ENCODE measurements at regions not wholly inside any gene's neighbourhood (a gene's known extent, or its start where the extent isn't known, plus 50 kb on each side); places are given as distances from the start of the nearest gene placed in this dataset.

DNA sequence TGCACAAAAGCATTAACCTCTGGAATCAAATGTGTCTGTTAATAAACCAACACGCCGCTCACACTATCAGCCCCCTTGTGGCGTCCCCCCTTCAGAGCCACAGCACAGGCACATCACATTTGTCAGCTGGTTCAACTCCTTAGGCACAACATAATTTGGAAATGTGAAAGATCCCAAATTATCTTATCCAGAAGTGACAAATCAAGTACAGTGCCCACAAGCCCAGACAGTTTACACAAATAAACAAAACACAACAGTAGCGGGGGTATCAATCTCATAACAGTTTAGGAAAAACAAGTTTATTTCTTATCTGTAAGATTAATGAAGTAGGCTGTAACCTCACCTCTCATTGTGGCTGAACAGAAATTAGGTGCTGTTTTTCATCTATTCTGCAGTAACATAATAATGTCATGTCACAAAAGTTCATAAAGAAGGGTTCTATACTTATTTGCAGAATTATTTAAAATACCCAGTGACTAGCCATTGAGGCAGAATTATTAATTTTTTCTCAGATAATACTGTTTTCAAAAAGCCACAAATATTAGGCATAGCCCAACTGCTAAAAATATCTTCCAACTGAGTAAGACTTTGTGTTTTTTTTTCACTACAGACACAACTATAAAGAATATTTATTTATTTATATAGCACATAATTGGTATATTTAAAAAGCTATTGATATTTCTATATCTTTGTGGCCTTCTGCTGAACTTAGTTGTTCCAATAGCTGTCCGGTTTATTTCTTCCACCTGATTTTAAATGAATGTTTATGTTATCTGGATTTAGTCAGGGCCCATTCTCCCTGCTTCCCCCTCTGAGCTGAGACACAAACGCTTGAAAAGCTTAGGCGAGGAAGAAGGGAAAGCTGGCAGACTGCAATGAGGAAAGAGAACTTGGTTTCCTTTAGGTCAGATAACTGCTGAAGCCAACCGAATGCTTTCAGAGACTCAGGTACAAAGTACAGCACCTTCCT, 214.7 kb downstream of the QDPR start:
- no peak for DNase-seq

DNA sequence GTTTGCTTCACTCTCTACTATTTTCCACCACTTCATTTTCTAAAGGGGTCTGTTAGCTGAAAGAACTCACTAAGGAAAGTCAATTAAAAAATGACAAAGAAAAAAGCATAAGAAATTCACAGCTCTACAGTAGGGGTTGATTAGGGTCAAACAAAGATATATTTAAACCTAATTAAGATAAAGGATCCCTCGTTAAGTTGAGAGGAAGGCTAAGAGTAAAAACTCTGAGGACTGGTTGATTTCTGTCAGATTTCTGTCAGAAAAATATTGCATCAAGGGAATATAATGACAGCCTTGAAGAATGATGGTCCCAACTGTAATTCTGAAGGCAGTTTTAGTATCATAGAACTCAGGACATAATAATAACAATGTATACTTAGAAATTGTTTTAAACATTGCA, 218.0 kb downstream of the QDPR start:
- no peak for DNase-seq

DNA sequence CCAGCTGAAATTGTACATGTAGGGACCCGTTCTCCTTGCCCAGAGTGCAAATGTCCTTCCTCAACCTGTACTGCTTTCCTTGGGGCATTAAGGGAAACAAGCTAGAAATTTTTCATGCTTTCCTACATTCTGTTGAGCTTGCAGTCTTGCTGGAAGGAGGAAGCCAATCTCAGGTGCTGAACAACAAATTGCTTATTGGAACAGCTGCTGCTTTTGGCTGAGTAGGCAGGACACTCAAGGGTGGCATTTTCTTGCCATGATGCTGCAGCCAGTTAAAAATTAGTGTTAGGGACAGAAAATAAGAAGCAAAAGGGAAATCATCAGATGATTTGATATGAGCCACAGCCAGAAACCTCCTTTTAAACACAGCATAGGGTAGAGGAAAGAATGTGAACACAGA, 223.7 kb downstream of the QDPR start:
- no peak for DNase-seq

DNA sequence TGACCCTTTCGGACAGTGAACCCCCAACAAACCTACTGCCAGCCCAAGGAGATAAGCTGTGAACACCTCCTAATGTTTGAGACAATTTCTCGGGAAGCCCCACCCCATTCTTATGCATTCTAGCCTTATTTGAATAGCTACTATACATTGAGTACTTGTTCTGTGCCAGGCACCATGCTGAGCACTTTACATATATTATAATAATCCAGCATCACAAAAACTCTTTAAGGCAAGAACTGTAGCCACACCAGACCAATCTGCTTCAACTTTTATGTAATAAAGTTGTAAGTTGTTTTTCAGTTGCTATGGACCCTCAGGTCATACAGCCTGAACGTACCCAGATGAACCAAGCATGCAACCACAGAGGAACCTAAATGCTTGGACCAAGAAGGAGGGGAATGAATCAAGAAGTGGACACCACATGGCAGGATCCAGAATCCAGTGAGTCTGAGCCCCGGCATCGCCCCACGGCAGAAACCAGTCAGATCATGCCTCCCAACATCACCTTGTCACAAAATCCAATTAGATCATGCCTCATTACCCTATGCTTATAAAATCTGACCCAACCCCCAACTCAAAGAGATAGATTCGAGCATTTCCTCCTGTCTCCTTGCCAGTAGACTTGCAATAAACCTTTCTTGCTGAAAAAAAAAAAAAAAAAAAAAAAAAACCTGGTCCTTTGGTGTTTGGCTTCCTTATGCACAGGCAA, 225.0 kb downstream of the QDPR start:
- DNase-seq = no peak

DNA sequence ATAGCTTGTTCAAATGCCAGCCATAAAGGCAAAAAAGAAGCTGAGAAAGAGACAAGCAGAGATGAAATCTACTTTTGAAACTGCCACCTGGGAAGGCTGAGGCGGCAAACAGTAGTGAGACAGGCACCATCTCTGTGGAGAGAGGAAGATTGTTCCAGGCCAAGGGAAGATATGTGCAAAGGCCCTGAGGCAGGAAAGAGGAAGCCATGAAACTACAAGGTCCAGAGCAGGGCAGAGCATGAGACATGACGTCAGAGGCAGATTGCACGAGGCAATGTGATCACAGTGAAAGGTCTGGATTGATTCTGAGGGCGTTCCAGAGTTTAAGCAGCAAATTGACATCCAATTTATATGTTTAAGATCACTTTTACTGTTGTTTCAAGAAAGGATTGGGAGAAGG, 226.1 kb downstream of the QDPR start:
- no peak for DNase-seq

DNA sequence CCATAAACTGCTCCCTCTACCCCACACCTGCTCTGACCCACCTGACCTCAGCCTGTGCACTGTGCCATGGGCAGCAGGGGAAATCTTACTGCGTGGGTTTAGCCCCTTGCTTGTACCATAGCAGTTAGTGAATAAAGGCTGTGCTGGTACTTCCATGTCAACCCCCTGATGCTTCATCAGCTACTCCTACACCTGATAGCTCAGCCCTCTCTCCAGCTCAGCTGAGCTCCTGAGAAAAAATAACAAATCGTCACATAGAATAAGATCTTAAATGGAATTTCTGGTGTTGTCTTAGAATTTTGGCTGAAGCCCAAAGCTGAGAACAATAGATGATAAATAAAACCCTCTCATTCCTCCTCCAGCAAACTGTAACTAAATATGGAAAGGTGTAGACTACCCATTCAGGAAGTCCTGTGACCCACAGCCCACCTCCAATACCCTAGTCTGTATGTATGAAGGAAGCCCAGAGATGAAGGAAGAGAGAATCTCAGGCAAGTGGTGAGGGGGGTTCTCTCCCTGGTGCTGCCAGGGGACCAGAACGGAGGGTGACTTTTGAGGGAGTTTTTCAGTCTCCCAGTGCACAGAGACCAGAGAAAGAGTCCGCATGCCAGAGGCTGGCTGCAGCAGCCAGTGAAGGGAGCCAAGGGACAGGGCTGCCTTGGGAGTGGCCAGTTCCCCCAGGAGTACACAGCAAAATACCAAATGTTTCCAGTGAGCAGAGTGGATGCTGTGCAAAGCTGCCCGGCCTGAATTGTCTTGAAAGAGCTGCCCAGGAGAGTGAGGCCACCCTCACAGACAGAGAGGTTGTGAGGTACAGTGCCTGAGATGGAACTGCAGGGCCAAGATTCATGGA, 227.3 kb downstream of the QDPR start:
- peak in 8 of 58 donors; percentile 1 to 62 (median 18) for DNase-seq

DNA sequence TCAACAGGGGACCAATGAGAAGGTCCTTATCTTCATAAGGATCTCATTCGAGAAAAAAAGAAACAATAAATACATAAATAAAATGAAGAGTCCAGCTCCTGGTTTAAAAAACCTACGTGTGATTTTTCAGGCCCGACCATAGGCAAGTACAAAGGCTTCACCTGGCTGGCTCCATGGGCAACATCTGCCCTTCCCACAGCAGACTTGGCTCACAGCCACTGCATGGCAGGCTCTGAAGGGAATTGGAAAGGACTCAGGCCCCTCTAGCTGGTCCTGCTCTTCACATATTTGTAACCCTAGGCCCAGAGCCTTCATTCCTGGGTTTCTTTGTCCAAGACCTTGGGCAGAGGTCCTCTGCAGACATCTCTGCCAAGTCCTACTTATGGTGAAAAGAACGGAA, 228.1 kb downstream of the QDPR start:
- DNase-seq = peak in 1 of 58 donors; percentile 23

DNA sequence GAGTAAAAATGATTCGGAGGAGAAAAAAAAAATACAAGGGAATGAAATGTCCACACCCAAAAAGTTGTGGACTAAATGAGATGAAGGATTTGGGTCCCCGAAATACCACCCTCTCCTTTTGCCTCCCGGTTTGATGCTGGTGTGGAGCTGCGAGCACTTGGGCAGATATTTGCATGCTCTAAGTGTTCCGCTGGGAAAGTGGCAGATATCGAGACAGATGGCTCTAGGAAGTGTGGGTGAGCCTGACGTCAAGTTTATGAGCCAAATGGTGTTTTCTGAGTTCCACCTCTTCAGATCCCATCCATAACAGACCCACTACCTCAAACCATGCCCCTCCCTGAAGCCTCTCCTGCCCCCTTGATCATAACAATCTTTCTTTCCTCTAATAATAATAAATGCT, 228.6 kb downstream of the QDPR start:
- peak in 21 of 58 donors; percentile 4 to 70 (median 30) for DNase-seq

DNA sequence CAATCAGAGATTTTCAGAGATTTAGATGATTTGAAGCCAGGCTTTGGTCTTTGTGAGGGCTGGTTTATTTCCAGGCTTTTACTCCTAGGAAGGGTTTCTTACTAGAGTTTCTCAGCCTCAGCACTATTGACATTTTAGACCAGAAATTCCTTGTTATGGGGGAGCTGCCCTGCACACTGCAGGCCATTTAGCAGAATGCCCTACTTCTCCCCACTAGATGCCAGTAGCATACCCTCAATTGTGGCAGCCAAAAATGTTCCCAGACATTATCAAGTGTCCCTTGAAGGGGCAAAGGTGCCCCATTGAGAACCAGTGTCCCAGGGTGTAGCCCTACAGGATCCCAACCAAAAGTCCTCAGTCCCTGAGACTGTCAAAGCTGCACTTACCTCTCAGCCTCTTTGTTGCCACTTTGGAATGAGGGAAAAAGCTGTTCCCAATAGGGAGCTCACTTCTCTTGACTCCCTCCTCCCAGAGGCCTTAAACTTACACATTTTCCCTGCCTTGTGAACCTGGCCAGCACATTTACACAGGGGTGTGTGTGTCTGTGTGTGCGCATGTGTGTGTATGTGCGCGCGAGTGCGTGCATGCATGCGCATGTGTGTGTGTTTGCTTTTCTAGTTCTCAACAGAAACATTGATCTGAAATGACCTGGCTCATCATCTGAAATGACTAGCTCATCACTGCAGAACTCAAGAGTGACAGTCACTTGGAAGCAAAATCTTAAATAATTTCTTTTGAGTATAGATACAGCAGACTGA, 231.4 kb downstream of the QDPR start:
- no peak for DNase-seq

DNA sequence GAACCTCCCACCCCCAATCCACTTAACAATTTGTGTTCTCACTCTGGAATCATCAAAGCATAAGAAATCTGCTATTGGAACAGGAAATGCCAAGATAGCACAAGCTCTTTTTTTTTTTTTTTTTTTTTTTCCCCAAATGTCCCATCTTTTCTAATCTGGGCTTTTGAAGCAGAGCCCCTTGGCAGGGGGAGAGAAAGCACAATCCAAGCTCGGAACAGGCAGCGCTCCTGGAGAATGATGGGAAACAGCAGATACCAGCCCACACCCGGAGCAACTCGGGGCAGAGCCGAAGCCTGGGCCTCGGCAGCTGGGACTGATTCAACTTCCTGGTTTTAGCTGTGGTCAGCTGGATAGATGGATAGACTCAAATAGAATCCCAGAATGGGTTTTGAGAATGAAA, 235.1 kb downstream of the QDPR start:
- DNase-seq = peak in 31 of 58 donors; percentile 2 to 70 (median 14)

DNA sequence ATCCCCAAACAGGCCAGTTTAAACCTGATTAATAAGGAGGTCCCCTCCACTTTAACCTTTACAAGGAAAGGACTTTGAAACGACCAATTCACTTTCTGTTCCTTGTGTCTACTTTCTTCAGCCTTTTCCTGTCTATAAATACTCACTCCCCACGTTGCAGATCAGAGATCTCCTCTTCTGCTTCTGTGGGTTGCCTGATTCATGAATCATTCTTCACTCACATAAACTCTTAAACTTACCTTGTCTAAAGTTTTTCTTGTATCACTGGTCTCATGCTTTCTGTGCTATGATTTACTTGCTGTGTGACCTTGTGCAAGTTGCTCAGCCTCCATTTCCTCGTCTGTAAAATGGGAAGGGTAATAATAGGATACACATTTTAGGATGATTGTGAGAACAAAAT, 236.1 kb downstream of the QDPR start:
- DNase-seq = no peak

DNA sequence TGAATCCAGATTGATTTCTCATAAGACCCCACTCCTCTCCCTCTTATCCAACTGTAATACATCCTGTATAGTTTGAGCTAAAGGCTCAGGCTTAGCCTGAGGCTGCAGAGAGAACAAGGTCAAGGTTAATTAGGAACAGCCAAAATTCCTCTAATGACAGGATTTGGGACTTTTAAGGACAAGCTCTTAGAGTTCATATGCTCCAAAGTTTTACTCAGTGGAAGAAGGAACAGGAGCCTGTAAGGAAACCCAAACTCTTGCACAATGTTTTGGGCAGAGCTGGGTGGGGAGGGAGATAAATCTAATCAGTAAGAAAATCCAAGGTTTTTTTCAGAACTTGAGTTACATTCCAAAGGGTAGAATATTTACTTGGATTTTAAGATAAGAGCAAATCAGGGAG, 238.8 kb downstream of the QDPR start:
- DNase-seq = no peak

DNA sequence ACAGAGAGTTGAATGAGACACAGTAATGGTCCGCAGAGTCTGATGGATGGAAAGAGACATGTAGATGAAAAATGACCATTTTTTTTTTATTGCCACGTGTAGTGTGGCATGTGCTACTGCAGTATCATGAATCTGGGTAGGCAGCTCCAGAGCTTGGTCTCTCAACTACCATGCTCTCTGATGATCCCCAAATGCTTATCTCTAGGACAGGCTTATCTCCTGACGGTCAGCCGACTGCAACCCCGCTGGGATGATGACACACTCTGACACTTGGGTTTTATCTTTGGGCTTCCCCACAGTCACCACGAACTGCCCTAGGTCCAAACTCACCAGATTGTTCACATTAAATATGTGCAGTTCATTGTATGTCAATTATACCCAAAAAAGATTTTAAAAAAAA, 239.7 kb downstream of the QDPR start:
- DNase-seq = no peak

DNA sequence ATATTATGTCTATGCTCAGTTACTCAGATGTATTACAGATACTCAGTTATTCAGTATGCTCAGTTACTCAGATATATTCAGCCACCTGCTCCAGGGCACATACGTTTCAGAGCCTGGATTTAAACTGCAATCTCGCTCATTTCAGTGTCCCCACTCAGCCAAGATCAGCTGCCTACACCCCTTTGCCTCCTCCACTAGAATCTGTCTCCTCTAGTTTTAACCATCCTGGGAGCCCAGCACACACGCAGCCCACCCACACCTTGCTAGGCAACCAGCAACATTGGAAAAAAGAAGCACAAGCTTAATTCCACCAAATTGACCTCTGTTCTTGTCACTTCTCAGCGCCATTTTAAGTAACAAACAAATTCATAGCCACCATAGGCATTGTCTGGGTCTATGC, 246.2 kb downstream of the QDPR start:
- peak in 21 of 58 donors; percentile 3 to 74 (median 24) for DNase-seq

DNA sequence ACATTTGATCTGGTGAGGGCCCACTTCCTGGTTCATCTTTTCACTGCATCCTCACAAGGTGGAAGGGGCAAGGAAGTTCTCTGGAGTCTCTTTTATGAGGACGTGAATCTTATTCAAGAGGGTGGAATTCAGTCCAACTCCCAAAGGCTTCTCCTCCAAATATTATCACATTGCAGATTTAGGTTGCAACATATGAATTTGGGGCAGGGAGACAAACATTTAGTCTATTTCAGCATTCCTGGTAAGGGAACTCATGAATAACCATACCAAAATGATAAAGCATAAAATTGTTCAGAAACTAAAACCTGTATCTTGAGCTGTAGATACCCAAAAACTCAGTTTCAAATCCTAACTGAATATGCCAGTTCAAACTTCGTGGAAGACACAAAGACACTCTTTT, 246.8 kb downstream of the QDPR start:
- no peak for DNase-seq

DNA sequence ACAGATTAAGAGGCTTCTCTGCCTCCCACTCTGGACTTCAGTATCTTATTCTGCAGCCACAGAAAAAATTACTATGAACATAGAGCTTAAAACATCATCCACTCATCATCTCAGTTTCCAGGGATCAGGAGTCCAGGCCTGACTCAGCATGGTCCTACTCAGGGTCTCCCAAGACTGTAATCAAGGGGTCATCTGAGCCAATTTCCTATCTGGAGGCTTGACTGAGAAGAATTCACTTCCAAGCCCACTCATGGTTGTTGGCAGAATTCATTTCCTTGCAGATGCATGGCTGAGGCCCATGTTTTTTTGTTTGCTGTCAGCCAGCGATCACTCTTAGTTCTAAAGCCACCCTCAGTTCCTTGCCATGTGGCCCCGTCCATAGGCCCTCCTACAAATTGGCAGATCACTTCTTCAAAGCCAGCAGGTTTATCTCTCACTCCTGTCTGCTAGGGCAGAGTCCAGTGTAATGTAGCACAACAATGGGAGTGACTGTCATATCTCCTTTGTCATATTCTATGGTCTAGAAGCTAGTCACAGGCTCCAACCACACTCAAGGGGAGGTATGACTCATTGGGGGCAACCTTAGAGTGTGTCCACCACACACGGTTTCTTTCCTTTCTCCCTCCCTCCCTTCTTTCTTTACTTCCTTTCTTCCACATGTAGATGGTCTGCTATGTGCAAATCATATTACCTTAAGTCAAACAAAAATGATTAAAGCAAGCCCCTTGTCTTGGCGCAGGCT, 251.6 kb downstream of the QDPR start:
- DNase-seq = no peak

DNA sequence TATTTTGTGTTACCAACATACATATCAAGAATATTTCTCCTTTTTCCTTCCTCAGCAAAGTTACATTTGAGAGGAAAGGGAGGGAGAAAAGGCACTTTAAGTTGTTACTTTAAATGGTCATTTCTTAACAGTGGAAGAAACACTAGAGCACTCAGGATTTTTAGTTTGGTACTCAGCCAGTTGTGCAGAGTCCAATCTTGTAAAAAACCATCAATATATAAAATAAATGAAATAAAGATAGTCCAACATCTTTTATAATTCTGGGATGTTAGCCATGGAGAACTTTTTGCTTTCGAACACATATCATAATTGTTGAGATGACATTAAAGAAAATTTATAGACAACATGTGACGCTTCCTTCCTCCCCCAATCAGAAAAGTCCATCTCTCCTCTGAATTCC, 253.8 kb downstream of the QDPR start:
- no peak for DNase-seq

DNA sequence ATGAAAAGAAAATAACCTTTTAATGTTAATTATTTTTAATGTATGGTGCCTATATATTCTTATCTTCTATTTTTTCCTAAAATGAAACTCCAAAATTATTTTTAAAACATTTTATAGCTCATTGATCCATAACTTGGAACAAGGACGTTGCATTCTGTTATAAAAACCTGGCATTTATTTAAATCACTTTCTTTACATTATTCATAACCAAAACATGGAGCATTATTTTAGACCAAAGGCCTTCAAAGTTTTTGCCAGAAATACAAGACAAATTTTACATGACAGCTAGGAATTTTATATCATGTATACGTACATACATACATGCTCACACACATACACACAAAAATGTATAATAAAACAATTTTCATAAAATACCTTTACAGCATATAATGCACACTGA, 259.8 kb downstream of the QDPR start:
- no peak for DNase-seq

DNA sequence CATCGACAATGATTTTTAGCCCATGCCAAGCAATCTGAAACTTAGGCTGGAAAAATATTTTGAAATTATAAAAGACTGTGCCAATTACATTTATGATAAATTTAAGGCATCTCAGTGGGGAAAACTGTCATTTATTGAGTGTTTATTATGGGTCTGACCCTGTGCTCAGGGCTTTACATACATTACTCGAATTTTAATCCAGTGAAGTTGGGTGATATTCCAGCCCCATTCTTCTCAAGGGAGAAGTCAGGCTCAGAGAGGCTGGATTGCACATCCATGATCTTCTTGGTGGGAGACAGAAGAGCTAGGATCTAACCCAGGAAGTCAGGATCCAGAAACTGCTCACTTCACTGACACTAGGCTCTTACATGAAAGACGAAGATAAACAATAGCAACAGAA, 260.8 kb downstream of the QDPR start:
- DNase-seq = no peak

DNA sequence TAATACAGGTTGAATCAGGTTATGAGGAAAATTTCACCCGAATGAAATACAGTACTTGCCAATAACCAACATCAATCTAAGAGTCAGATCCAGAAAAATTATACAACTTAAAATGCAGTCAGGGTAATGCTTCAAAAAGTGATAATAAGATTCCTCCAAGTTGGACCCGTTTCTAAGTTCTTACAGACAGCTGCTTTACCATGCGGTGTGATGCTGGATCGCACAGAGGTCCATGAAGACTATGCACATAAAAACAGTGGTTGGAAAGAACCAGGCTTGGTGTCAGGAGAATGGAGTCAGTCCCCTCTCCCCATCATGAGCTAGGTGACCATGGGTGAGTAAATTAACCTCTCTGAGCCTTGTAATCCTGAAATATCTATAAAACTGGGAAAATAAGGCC, 261.3 kb downstream of the QDPR start:
- peak in 6 of 58 donors; percentile 1 to 45 (median 14) for DNase-seq
